Stimulated activated CD4-positive, alpha-beta T cell treated with anti-CD3 and anti-CD28 coated beads, Interleukin-4, amount 100 ng/mL, for 1 hour (primary cell): ENCODE measurements at regions not wholly inside any gene's neighbourhood (a gene's known extent, or its start where the extent isn't known, plus 50 kb on each side); places are given as distances from the start of the nearest gene placed in this dataset.
"Not testable (repeated sequence)": the region's sequence is repeated elsewhere in the genome, so short reads cannot be mapped to it uniquely, and the experiment has no call there.

Experiments
- DNase-seq: peaks from one replicate; pipeline ENCODE4 v3.0.0-alpha.2; 2020

GRCh38 chr7:113582471-113582870 lies 336.3 kb downstream of the PPP1R3A start:
- no peak for DNase-seq

GRCh38 chr7:113563257-113563656 lies 355.6 kb downstream of the PPP1R3A start:
- not testable (repeated sequence) for DNase-seq

DNA sequence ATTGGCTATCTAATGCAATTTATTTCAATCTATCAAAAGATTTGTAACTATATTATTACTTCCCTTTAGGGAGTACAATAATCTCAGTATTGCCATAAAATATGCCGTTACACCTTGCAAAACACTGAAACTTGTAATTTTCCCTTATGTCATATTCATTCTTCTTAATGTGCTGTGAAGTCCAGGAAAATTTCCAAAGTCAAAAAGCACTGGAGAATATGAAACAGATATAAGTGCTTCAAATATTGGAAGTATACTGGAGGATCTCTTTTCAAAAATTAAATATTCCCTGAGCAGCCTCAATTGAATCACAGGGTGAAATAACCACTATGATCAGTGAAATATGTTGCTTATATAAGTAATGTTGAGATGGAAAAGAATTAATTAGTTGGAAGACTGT lies 356.0 kb downstream of the PPP1R3A start:
- DNase-seq = no peak

- DNase-seq = no peak
Observed at GRCh38 chr7:113562242-113562641, 356.6 kb downstream of the PPP1R3A start.

GRCh38 chr7:113561446-113561845 lies 357.4 kb downstream of the PPP1R3A start:
- DNase-seq = no peak

GRCh38 chr7:113550966-113551365 lies 367.8 kb downstream of the PPP1R3A start:
- no peak for DNase-seq

DNA sequence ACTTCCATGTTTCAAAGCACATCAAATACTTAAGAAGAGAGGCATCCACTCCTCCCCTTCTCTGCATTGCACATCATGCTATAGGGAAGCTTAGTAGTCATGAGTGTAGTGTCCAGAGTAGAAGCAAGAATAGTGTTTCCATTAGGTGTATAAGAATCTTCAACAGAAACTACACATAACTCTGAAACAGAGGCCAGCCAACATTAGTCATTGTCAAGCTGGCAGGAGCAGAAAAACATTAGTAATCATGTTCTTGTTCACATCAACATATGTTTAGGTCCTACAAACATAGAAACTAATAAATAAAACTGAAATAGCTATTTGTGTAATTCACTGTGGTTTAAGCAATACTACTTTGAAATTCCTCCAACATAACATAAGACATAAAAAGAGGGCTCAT lies 370.2 kb downstream of the PPP1R3A start:
- DNase-seq = no peak

DNA sequence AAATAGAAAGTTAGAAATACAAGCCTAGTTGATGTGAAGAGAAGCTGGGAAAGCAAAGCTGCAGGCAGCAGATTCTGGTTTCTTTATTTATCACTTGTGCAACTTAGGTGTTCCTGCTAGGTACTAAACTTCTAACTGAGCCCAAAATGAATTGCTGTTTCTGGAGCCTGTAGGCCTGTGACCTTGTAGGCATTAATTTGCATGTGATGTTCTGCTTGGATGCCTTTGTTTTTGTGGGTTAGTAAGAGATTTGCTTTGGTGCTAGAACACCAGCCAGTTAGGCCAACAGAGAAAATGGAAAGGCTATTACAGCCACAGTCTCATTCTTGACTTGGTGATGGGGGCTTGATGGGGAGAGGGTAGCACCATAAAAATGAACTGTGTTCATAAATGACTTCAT lies 370.7 kb downstream of the PPP1R3A start:
- no peak for DNase-seq

DNA sequence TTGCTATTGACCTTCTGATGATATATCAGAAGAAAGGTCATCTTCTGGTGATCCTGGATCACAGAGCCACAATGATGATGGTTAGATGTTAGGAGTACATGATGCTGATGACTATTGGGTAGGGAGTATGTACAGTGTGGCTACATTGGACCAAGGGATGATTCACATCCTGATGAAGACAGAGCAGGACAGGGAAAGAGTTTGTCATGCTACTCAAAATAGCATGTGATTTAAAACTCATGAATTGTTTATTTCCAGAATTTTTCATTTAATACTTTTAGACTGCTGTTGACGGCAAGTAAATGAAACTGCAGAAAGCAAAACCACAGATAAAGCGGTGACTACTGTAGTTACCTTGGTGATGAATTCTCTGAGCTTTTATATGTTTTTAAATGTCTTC lies 397.3 kb downstream of the PPP1R3A start:
- no peak for DNase-seq

GRCh38 chr7:113519472-113519871 lies 399.3 kb downstream of the PPP1R3A start:
- DNase-seq = no peak

DNA sequence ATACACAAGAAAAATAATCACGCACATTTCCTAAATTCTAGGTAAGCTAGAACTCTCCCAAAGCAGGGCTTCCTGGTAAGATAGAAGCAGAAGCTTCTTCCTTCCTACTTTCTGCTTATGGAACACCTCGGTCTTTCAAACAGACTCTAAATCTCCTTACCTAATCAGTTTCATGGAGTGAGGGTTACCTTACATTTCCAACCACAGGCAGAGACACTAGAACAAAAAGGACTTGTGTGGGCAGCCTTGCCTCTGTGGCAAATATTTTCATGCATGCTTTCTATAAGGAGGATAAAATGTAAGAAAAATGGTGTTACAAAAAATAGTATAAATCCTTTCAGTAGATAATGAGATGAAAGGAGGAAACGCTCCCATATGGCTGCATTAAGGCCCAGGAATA lies 386.3 kb upstream of the SMIM30 start:
- no peak for DNase-seq

GRCh38 chr7:113504142-113504541 lies 385.8 kb upstream of the SMIM30 start:
- DNase-seq = no peak

GRCh38 chr7:113496586-113496985 lies 378.2 kb upstream of the SMIM30 start:
- DNase-seq = not testable (repeated sequence)

DNA sequence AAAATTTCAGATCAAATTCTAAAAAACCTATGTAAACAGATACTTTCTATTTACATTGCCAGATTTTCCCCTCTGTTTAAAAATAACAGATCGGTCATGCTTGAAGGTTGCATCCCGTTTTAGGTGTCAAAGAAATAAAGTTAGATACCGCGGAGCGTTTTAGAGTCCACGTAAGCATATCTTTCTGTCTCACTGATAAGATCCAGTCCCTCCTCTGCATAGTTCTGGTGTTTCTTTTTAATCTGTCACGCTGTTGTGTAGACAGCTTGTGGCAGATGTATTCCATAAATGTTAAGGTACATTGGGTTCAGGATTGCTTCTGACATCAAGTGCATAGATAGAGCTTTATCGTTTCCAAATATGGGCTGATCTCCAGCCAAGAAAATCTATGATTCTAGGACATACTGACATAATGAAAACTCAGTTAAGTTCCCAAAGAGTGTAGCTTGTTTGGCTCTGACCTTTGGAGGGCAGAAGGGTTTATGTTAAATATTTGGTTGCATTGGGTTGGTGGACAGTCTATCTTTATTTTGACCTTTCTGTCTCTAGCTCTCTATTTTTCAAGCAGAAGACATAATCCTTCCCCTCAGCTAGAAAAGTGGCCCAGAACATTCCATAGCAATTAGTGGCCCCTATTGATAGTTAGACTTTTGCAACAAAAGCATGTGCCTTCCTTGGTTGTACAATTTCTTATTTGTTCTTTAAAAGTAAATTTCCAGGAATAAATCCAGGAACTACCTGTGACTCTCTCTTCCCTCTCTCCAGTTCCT lies 376.6 kb upstream of the SMIM30 start:
- not testable (repeated sequence) for DNase-seq

- no peak for DNase-seq
Observed at GRCh38 chr7:113491305-113491704, 373.0 kb upstream of the SMIM30 start.

GRCh38 chr7:113487925-113488731 lies 369.8 kb upstream of the SMIM30 start:
- no peak for DNase-seq

- DNase-seq = no peak
Observed at GRCh38 chr7:113486548-113486947, 368.2 kb upstream of the SMIM30 start.

- no peak for DNase-seq
Observed at GRCh38 chr7:113483657-113484056, 365.3 kb upstream of the SMIM30 start.

GRCh38 chr7:113480537-113480936 lies 362.2 kb upstream of the SMIM30 start:
- no peak for DNase-seq

GRCh38 chr7:113464096-113464855 lies 345.9 kb upstream of the SMIM30 start:
- no peak for DNase-seq

- no peak for DNase-seq
Observed at GRCh38 chr7:113460067-113460466, 341.7 kb upstream of the SMIM30 start.

GRCh38 chr7:113456533-113456932 lies 338.2 kb upstream of the SMIM30 start:
- no peak for DNase-seq

DNA sequence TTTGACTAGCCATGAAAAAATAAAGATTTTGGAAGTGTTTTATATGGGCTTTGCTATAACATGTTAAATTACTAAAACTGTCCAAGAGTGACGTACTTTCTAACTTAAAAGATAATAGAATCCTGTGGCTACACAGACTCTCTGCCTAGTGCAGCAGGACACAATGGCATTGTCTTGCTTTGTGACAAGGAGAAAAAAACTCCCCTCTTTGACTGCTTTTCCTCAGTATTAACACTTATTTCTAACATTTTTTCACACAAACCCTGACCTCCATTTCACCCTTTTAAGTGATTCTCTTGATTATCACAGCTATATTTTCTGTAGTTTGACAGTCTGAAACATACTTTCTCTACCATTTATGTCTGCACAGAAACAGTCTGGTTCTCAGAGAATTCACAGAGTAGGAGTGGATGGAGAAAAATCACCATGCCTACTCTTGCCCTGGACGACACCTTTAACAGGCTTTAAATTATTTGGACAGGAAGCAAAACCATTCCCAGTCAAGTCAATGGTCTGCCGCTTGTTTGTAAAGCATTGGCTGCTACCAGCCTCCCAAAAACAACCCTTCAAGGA lies 336.3 kb upstream of the SMIM30 start:
- no peak for DNase-seq
